ENCODE measurements at regions not wholly inside any gene's neighbourhood (a gene's known extent, or its start where the extent isn't known, plus 50 kb on each side); places are given as distances from the start of the nearest gene placed in this dataset.
"Not testable (repeated sequence)": the region's sequence is repeated elsewhere in the genome, so short reads cannot be mapped to it uniquely, and the experiment has no call there.

DNA sequence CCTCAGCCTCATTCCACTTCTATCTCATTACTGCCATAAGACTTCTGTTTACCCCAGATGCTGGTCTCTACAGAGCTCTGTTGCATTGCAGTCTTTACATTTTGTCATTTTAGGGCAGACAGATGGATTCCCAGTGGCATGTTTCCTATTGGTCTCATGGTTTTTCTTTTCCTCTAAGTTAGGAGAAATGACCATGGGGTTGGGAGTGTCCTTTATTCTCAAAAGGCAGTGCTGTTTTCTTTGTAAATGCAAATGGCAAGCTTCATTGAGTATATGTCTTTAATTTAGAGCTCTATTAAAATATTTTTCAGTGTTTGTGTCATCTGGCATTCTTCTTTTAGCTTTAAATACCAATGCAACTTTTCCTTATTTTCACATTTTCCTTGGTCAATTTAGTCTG lies 57.0 kb downstream of the MSTN start:
- intact Hi-C loops (cut with micrococcal nuclease): no loop called here
- H3K27ac Mint-ChIP-seq: no peak overlapping the region
- H3K9me3 Mint-ChIP-seq: peaks cover 29% of the 10 kb centered on the region
- no peaks in the 10 kb centered on the region for H3K36me3 Mint-ChIP-seq (ENCODE audit: low read depth)
- H3K4me1 Mint-ChIP-seq (ENCODE audit: low read depth): no peaks in the 10 kb centered on the region
- H3K4me3 Mint-ChIP-seq: no peak overlapping the region
- no peaks in the 10 kb centered on the region for H3K27me3 Mint-ChIP-seq

DNA sequence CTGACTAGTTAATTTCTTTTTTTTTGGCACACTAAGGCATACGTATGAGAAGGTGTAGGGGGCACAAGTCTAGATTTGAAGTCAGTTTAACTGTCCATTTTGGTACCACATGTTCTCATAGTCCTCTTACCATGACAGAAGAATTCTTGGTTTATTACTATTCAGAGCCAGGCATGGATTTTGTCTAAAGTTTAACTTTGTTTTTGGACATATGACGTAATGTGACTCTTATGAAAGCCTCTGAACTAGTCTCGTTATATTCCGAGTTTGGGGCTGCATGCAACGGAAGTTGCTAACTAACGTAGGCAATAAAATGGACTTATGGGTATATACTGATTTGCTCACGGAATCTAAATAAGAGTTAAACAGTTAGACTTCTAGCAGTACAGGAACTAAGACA lies 62.9 kb downstream of the MSTN start:
- Mint-ChIP-seq H3K36me3 (ENCODE audit: low read depth) (no peaks in the 10 kb centered on the region), H3K4me1 (ENCODE audit: low read depth) (no peaks in the 10 kb centered on the region), H3K27me3 (no peaks in the 10 kb centered on the region), H3K9me3 (peaks cover 51% of the 10 kb centered on the region), H3K4me3 (no peak overlapping the region), H3K27ac (no peak overlapping the region)
- intact Hi-C loops (cut with micrococcal nuclease): no loop called here

DNA sequence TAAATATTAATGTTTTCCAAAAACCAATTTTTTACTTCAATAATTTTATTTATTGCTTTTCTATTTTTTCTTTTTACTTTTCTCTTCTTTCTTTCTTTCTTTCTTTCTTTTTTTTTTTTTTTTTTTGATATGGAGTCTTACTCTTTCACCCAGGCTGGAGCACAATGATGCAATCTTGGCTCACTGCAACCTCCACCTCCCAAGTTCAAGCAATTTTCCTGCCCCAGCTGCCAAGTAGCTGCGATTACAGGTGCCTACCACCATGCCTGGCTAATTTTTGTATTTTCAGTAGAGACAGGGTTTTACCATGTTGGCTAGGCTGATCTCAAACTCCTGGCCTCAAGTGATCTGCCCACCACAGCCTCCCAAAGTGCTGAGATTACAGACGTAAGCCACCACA lies 63.9 kb downstream of the MSTN start:
- H3K4me3 Mint-ChIP-seq; H3K36me3 Mint-ChIP-seq (ENCODE audit: low read depth); H3K27ac Mint-ChIP-seq; intact Hi-C loops (cut with micrococcal nuclease); H3K4me1 Mint-ChIP-seq (ENCODE audit: low read depth); H3K27me3 Mint-ChIP-seq: not testable (repeated sequence)
- peaks cover 55% of the 10 kb centered on the region for H3K9me3 Mint-ChIP-seq

DNA sequence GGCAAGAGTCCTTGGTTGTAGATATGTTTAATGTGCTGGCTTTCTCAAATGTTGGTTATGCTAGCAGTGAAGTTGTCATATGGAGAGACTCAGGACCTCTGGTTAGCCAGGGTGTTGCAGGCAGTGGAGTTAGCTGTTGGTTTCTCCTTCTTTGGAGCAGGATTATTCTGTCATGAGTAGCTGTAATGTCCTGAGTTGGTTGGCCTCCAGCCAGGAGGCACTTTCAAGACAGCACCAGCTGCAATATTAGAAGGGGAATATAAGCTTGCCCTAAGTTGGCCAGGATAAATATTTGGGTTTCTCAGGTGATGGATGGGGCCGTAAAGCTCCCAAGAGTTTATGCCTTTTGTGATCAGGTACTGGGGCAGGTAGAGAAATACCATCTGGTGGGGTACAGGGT lies 65.5 kb downstream of the MSTN start:
- Mint-ChIP-seq H3K4me1 (ENCODE audit: low read depth) (no peaks in the 10 kb centered on the region), H3K27me3 (no peaks in the 10 kb centered on the region)
- intact Hi-C loops (cut with micrococcal nuclease): no loop called here

DNA sequence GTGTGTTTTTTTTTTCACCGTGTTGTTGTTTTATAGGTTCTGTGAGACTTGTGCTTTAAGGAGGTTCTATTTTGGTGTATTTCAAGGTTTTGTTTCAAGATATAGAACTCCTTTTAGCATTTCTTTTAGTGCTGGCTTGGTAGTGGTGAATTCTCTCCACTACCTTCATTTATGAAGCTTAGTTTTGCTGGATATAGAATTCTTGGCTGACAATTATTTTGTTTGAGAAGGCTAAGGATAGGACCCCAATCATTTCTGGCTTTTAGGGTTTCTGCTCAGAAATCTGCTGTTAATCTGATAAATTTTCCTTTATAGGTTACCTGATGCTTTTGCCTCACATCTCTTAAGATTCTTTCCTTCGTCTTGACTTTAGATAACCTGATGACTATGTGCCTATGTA lies 66.8 kb downstream of the MSTN start:
- no peaks in the 10 kb centered on the region for H3K36me3 Mint-ChIP-seq (ENCODE audit: low read depth)
- H3K4me1 Mint-ChIP-seq (ENCODE audit: low read depth): no peaks in the 10 kb centered on the region
- peaks cover 49% of the 10 kb centered on the region for H3K9me3 Mint-ChIP-seq
- no peak overlapping the region for H3K4me3 Mint-ChIP-seq
- no peak overlapping the region for H3K27ac Mint-ChIP-seq
- no peaks in the 10 kb centered on the region for H3K27me3 Mint-ChIP-seq
- intact Hi-C loops (cut with micrococcal nuclease): no loop called here

More for the DNA sequence above, 65.5 kb downstream of the MSTN start:
- no peak overlapping the region for H3K27ac Mint-ChIP-seq
- no peaks in the 10 kb centered on the region for H3K36me3 Mint-ChIP-seq (ENCODE audit: low read depth)
- H3K9me3 Mint-ChIP-seq: peaks cover 60% of the 10 kb centered on the region
- H3K4me3 Mint-ChIP-seq: no peak overlapping the region

DNA sequence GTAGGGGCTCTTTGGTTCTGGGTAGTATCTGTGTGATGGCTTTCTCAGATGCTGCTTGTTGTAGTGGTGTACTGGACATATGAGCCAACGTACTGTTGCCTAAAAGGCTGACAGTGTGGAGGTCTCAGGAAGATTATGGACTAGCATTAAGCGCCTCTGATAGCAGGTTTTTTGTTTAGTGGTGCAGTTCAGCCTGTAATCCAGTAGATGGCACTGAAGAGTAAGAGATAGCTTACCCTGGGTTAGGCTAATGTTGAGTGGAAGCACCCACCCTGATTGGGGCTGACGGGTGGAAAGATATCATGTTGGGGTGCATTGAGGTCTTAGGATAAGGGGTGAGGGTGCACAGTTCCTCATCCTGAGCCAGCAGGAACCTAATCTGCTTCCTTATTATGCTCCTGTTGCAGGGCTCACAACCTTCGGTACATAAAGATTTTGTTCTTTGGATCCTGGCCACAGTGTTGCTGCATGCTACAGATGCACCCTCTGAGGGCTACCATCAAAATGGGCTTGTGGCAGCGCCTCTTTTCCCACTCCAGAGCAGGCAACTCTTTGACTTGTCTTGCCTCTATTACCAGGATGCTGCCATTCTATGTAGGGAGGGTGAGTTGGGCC lies 79.6 kb downstream of the MSTN start:
- Mint-ChIP-seq H3K27me3 (no peaks in the 10 kb centered on the region), H3K36me3 (ENCODE audit: low read depth) (no peaks in the 10 kb centered on the region), H3K4me1 (ENCODE audit: low read depth) (peaks cover 5% of the 10 kb centered on the region), H3K9me3 (peaks cover 61% of the 10 kb centered on the region), H3K4me3 (no peak overlapping the region), H3K27ac (no peak overlapping the region)
- intact Hi-C loops (cut with micrococcal nuclease): no loop called here

DNA sequence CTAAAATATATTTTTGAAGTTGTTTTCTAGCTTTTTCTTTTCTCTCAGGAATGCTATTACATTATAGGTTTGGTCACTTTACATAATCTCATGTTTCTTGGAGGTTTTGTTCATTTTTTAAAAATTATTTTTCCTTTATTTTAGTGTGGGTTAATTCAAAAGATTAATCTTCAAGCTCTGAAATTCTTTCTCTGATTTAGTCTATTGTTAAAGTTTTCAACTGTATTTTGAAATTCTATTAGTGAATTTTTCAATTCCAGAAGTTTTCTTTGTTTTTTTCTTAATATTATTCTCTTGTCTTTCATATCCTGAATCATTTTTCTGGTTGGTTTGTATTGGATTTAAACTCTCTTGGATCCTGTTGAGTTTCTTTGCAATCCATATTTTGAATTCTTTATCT lies 80.4 kb downstream of the MSTN start:
- Mint-ChIP-seq H3K27ac (no peak overlapping the region), H3K4me1 (ENCODE audit: low read depth) (peaks cover 5% of the 10 kb centered on the region), H3K9me3 (peaks cover 55% of the 10 kb centered on the region), H3K4me3 (no peak overlapping the region), H3K36me3 (ENCODE audit: low read depth) (no peaks in the 10 kb centered on the region), H3K27me3 (no peaks in the 10 kb centered on the region)
- intact Hi-C loops (cut with micrococcal nuclease): no loop called here

DNA sequence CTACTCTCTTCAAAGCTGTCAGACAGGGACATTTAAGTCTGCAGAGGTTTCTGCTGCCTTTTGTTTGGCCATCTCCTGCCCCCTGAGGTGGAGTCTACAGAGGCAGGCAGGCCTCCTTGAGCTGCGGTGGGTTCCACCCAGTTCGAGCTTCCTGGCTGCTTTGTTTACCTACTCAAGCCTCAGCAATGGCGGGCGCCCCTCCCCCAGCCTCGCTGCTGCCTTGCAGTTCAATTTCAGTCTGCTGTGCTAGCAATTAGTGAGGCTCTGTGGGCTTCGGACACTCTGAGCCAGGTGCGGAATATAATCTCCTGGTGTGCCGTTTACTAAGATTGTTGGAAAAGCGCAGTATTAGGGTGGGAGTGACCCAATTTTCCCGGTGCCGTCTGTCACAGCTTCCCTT lies 86.0 kb downstream of the MSTN start:
- H3K4me1 Mint-ChIP-seq (ENCODE audit: low read depth); H3K4me3 Mint-ChIP-seq; intact Hi-C loops (cut with micrococcal nuclease); H3K36me3 Mint-ChIP-seq (ENCODE audit: low read depth); H3K27me3 Mint-ChIP-seq; H3K27ac Mint-ChIP-seq: not testable (repeated sequence)
- H3K9me3 Mint-ChIP-seq: peaks cover 29% of the 10 kb centered on the region

DNA sequence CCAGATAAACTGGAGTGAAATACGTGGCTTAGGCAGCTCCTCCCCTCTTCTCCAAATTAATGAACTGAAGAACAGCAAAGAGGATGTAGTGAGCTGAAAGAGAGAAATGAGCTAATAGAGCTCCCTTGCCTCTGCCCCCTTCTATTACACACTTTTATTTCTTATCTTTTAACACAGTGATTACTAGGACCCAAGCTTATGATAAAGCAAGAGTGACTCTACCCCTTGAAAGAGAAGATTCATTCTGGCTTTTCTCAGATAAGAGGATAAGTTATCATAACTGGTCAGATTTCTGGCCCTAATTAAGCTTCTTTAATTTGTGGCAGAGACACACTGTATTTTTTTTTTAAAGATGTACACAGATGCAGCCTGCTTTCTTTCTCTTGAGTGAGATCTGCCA lies 102.2 kb downstream of the MSTN start:
- H3K4me1 Mint-ChIP-seq (ENCODE audit: low read depth): peaks cover 2% of the 10 kb centered on the region
- H3K27me3 Mint-ChIP-seq: no peaks in the 10 kb centered on the region
- no peaks in the 10 kb centered on the region for H3K9me3 Mint-ChIP-seq
- no peak overlapping the region for H3K4me3 Mint-ChIP-seq
- H3K36me3 Mint-ChIP-seq (ENCODE audit: low read depth): no peaks in the 10 kb centered on the region
- intact Hi-C loops (cut with micrococcal nuclease): no loop called here
- no peak overlapping the region for H3K27ac Mint-ChIP-seq

DNA sequence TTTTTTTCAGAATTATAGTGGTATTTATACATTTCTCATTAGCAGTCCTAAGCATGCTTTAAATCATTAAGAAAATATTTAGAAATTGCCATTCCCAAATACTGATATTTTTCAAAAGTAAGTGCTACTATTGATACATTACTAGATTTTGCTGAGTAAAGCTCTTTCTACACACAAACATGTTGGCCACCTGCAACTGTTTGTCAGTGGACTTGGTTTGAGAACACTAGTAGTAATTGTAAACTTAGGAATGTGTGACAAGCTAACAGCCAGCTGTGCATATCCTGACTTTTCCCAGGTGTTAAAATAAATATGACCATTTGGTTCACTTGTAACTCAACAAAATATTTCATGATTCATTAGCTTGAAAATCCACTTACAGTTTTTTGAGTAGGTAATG lies 103.1 kb downstream of the MSTN start:
- no peaks in the 10 kb centered on the region for H3K9me3 Mint-ChIP-seq
- no peak overlapping the region for H3K4me3 Mint-ChIP-seq
- H3K36me3 Mint-ChIP-seq (ENCODE audit: low read depth): no peaks in the 10 kb centered on the region

DNA sequence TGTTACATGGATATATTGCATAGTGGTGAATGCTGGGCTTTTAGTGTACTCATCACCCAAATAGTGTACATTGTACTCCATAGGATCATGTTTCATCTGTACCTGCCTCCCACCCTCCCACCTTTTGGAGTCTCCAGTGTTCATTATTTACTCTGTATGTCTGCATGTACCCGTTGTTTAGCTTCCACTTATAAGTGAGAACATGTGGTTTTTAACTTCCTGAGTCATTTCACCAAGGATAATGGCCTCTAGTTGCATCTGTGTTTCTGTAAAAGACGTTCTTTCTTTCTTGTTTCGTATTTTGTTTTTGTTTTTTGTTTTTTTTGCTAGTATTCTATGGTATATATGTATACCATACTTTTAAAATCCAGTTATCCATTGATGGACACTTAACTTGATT lies 107.5 kb downstream of the MSTN start:
- intact Hi-C loops (cut with micrococcal nuclease): loop anchor here (10.0 kb wide), 1 partner anchor 150 kb away; no protein-coding TSS in a partner anchor
- H3K9me3 Mint-ChIP-seq: no peaks in the 10 kb centered on the region
- peak overlapping the region; percentile 14 for H3K27ac Mint-ChIP-seq
- H3K27me3 Mint-ChIP-seq: no peaks in the 10 kb centered on the region
- no peak overlapping the region for H3K4me3 Mint-ChIP-seq
- H3K4me1 Mint-ChIP-seq (ENCODE audit: low read depth): peaks cover 26% of the 10 kb centered on the region
- no peaks in the 10 kb centered on the region for H3K36me3 Mint-ChIP-seq (ENCODE audit: low read depth)

More for the DNA sequence above, 103.1 kb downstream of the MSTN start:
- intact Hi-C loops (cut with micrococcal nuclease): loop anchor here (10.0 kb wide), 1 partner anchor 155 kb away; no protein-coding TSS in a partner anchor
- no peak overlapping the region for H3K27ac Mint-ChIP-seq
- no peaks in the 10 kb centered on the region for H3K27me3 Mint-ChIP-seq
- H3K4me1 Mint-ChIP-seq (ENCODE audit: low read depth): peaks cover 7% of the 10 kb centered on the region

DNA sequence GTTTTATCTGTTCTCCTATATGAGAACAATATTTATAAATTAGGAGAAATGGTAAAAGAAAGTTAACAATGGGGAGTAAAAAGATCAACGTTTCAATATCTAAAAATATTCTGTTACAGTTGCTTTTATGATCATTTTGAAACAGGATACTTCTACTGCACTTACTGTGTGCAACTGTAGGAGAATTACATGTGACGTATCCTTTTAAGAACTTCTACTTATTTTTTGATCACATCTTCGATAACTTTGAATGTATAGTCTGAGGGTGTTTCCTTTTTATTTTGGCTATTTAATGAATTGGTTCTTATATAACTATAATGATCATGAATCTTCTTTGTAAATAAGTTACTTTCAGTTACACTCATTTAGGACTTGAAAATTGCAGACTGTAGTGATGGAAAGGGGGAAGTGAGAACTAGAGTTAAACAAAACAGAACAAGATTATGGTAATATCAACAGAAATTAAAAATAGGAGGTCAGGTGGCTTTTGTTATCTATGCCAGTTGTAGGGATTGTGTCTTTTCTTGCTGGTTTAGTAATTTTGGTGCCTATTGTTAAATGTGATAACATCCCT lies 109.9 kb downstream of the MSTN start:
- H3K36me3 Mint-ChIP-seq (ENCODE audit: low read depth): no peaks in the 10 kb centered on the region
- H3K4me3 Mint-ChIP-seq: no peak overlapping the region
- H3K4me1 Mint-ChIP-seq (ENCODE audit: low read depth): peaks cover 26% of the 10 kb centered on the region
- no peak overlapping the region for H3K27ac Mint-ChIP-seq
- H3K27me3 Mint-ChIP-seq: no peaks in the 10 kb centered on the region
- H3K9me3 Mint-ChIP-seq: no peaks in the 10 kb centered on the region
- intact Hi-C loops (cut with micrococcal nuclease): loop anchor here (10.0 kb wide), 1 partner anchor 148 kb away; no protein-coding TSS in a partner anchor

DNA sequence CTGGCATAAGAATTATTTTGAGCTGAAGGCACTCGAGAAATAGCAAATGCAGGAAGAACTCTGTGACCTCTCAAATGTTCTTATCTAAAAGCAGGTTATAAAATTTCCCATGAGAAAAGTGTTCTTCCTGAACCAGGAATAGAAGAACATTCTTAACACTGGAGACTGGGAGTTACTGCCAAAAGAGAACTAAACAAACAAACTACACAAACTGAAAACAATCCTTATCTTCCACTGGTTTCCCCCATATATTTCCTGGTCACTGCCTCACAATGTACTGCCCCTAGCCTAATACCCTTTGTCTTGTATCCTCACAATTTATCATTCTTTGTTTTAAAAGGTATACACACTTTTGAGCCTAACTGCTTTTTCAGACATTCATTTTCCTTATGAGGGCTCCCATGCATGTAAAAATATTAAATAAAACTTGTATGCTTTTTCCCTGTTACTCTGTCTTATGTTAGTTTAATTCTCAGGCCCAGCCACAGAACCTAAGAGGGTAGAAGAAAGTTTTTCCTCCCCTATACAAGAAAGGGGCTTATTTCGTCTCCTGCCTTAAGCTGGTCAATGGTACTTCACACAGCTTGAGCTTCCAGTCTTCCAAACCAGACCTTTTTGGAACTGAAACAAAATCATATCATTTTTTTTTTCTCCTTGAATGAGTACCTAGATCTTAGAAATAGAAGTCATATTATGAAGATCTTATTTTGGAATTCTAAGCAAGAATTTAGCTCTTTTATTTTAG lies 110.6 kb downstream of the MSTN start:
- Mint-ChIP-seq H3K9me3 (no peaks in the 10 kb centered on the region), H3K27ac (peak overlapping the region; percentile 35), H3K36me3 (ENCODE audit: low read depth) (no peaks in the 10 kb centered on the region), H3K27me3 (no peaks in the 10 kb centered on the region), H3K4me1 (ENCODE audit: low read depth) (peaks cover 26% of the 10 kb centered on the region), H3K4me3 (no peak overlapping the region)
- intact Hi-C loops (cut with micrococcal nuclease): loop anchor here (10.0 kb wide), 1 partner anchor 147 kb away; no protein-coding TSS in a partner anchor

DNA sequence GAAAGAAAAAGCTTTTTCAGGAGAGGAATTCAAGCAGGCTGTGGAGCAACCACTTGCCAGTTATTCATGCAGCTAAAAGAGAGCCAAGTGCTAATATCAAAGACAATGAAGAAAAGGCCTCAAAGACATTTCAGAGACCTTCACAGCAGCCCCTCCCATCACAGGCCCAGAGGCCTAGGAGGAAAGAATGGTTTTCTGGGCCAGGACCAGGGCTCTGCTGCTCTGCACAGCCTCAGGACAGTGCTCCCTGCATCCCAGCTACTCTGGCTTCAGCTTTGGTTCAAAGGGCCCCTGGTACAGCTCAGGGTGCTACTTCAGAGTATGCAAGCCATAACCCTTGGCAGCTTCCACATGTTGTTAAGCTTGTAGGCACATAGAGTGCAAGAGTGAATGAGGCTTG lies 119.5 kb downstream of the MSTN start:
- Mint-ChIP-seq H3K4me1 (ENCODE audit: low read depth) (no peaks in the 10 kb centered on the region), H3K36me3 (ENCODE audit: low read depth) (peaks cover 18% of the 10 kb centered on the region), H3K27me3 (no peaks in the 10 kb centered on the region), H3K9me3 (peaks cover 64% of the 10 kb centered on the region), H3K27ac (no peak overlapping the region), H3K4me3 (no peak overlapping the region)
- intact Hi-C loops (cut with micrococcal nuclease): no loop called here
